ENCODE measurements at regions not wholly inside any gene's neighbourhood (a gene's known extent, or its start where the extent isn't known, plus 50 kb on each side); places are given as distances from the start of the nearest gene placed in this dataset.

DNA sequence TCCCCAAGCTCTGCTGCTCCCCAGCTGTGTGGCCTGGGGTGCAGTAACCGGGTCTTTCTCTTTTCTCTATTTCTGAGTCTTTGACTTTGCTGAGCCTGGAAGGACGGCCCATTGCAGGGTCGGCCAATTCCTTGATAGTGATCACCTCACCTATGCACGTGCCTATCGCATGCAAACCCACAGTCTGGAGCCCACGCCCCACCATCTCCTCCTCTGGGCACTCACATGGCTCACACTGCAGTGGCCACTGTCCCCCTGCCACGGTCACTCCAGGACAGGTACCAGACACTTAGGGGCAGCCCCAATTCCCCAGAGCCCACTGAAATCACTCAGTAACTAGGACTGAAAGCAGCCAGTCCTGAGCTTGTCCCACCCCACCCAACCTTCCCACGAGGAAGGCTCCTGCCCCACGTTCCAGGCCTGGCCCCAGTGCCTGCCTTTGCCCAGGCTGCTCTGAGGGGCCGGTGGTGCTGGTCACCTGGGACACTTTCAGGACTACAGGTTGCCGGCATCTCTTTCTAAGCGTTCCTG, 137.6 kb downstream of the TEX29 start:
- no peak for TF ChIP-seq CTCF (IDR thresholded peaks at IDR 0.05; ENCODE audit: extremely low read depth, insufficient read depth, missing control alignments)
- DNase-seq (ENCODE audit: low spot score): no peak
- in situ Hi-C loops (cut with MboI; ENCODE audit: low pct_unique_long_range_greater_than_20kb, low sequenced_read_pairs, unreplicated experiment): loop anchor here (25.0 kb wide), 1 partner anchor 1154 kb away; no protein-coding TSS in a partner anchor

- in situ Hi-C loops (cut with MboI; ENCODE audit: low pct_unique_long_range_greater_than_20kb, low sequenced_read_pairs, unreplicated experiment): loop anchor here (25.0 kb wide), 1 partner anchor 1154 kb away; no protein-coding TSS in a partner anchor
- DNase-seq (ENCODE audit: low spot score): no peak
- TF ChIP-seq CTCF (IDR thresholded peaks at IDR 0.05; ENCODE audit: extremely low read depth, insufficient read depth, missing control alignments): no peak
These were observed 138.3 kb downstream of the TEX29 start for GRCh38 chr13:111458739-111459138.

- in situ Hi-C loops (cut with MboI; ENCODE audit: low pct_unique_long_range_greater_than_20kb, low sequenced_read_pairs, unreplicated experiment): loop anchor here (25.0 kb wide), 1 partner anchor 1152 kb away; no protein-coding TSS in a partner anchor
- no peak for DNase-seq (ENCODE audit: low spot score)
These were observed 139.5 kb downstream of the TEX29 start for GRCh38 chr13:111459803-111460547.

DNA sequence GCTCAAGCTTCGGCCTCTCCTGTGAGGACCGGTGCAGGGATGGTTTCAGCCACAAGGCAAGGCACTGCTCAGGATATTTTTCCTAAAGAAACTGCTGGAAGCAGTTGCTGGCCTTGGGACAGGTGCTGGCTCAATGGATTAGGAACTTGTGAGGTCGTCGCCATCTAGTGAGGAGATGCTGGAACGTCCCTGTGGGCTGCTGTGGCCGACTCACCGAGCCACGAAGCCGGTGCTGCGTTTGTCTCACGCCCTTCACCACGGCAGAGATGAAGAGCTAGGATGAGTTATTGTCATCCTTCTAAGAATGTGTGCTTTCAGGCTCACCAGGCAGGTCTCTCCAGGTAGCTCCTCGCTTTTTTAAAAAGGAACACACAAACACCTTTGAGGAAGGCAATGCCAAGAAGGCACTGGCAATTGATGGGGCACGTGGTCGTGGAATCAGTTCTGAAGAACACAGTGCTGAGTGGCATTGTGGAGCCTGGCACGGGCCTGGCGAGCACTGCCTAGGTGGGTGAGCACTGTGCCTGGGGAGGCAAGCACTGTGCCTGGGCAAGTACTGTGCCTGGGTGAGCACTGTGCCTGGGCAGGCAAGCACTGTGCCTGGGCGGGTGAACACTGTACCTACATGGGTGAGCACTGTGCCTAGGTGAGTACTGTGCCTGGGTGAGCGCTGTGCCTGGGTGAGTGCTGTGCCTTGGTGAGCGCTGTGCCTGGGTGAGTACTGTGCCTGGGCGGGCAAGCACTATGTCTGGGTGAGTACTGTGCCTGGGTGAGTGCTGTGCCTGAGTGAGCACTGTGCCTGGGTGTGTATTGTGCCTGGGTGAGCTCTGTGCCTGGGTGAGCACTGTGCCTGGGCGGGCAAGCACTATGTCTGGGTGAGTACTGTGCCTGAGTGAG, 140.4 kb downstream of the TEX29 start:
- DNase-seq (ENCODE audit: low spot score): no peak
- in situ Hi-C loops (cut with MboI; ENCODE audit: low pct_unique_long_range_greater_than_20kb, low sequenced_read_pairs, unreplicated experiment): loop anchor here (25.0 kb wide), 1 partner anchor 1152 kb away; no protein-coding TSS in a partner anchor
- TF ChIP-seq CTCF (IDR thresholded peaks at IDR 0.05; ENCODE audit: extremely low read depth, insufficient read depth, missing control alignments): peak; percentile 6

More at GRCh38 chr13:111459803-111460547, 139.5 kb downstream of the TEX29 start:
- TF ChIP-seq CTCF (IDR thresholded peaks at IDR 0.05; ENCODE audit: extremely low read depth, insufficient read depth, missing control alignments): no peak

DNA sequence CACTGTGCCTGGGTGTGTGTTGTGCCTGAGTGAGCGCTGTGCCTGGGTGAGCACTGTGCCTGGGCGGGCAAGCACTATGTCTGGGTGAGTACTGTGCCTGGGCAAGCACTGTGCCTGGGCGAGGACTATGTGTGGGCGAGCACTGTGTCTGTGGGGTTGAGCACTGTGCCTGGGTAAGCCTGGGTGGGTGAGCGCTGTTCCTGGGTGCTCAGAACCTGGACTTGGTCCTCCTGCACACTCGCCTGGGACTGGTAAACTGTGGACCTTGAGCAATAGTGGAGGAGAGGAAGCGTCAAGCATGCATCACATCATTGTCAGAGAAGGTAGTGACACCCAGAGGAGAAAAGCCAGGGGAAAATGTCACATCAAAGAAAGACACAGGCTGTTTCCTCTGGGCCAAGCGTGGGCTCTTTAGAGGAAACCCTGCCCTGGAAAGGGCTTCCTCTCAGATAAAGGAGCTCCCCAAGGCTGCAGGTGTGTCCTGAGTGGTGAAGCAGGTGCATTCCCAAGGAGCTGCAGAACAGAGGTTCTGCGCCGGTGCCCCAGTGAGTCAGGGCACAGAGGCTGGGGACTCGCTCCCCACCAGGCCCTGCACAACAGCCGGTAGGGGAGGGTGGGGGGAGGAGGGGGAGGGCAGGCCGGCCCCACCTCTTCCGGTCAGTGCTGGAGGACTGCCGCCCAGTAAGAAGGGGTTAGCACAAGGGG, 141.2 kb downstream of the TEX29 start:
- in situ Hi-C loops (cut with MboI; ENCODE audit: low pct_unique_long_range_greater_than_20kb, low sequenced_read_pairs, unreplicated experiment): loop anchor here (25.0 kb wide), 1 partner anchor 1151 kb away; no protein-coding TSS in a partner anchor
- no peak for TF ChIP-seq CTCF (IDR thresholded peaks at IDR 0.05; ENCODE audit: extremely low read depth, insufficient read depth, missing control alignments)
- DNase-seq (ENCODE audit: low spot score): no peak
